ENCODE measurements at regions not wholly inside any gene's neighbourhood (a gene's known extent, or its start where the extent isn't known, plus 50 kb on each side); places are given as distances from the start of the nearest gene placed in this dataset.

- Histone ChIP-seq H3K27me3 (no peaks in the 10 kb centered on the region), H3K9me3 (no peaks in the 10 kb centered on the region), H3K36me3 (no peaks in the 10 kb centered on the region), H3K27ac (no peak overlapping the region), H3K4me1 (no peaks in the 10 kb centered on the region), H3K4me3 (no peak overlapping the region)
- DNase-seq (ENCODE audit: low spot score in 2 of 2), result no peak
- 54 to 75% methylated on average over 4 of the region's 4 CpGs for WGBS, 2 donors
- TF ChIP-seq POLR2A (IDR thresholded peaks at IDR 0.05), result no peak
- no peak for TF ChIP-seq CTCF (IDR thresholded peaks at IDR 0.05)
- no peak for TF ChIP-seq EP300 (IDR thresholded peaks at IDR 0.05)
Observed at GRCh38 chr20:12640251-12640650, 368.5 kb upstream of the SPTLC3 start.

GRCh38 chr20:12641619-12642018 is 367.2 kb upstream of the SPTLC3 start:
- no peak overlapping the region for H3K4me3 ChIP-seq
- no peak for TF ChIP-seq POLR2A (IDR thresholded peaks at IDR 0.05)
- no peak for TF ChIP-seq CTCF (IDR thresholded peaks at IDR 0.05)
- no peak for TF ChIP-seq EP300 (IDR thresholded peaks at IDR 0.05)
- no peaks in the 10 kb centered on the region for H3K27me3 ChIP-seq
- no peaks in the 10 kb centered on the region for H3K4me1 ChIP-seq
- H3K36me3 ChIP-seq, result no peaks in the 10 kb centered on the region
- DNase-seq (ENCODE audit: low spot score in 2 of 2), result no peak
- 51 to 74% methylated on average over 4 of the region's 4 CpGs for WGBS, 2 donors
- no peaks in the 10 kb centered on the region for H3K9me3 ChIP-seq
- no peak overlapping the region for H3K27ac ChIP-seq

GRCh38 chr20:12644461-12644860 is 364.3 kb upstream of the SPTLC3 start:
- H3K27ac ChIP-seq, result no peak overlapping the region
- H3K4me3 ChIP-seq, result no peak overlapping the region
- no peaks in the 10 kb centered on the region for H3K36me3 ChIP-seq
- TF ChIP-seq CTCF (IDR thresholded peaks at IDR 0.05) (no peak), EP300 (IDR thresholded peaks at IDR 0.05) (no peak), POLR2A (IDR thresholded peaks at IDR 0.05) (no peak)
- no peaks in the 10 kb centered on the region for H3K27me3 ChIP-seq
- no peaks in the 10 kb centered on the region for H3K9me3 ChIP-seq
- no peaks in the 10 kb centered on the region for H3K4me1 ChIP-seq
- no peak for DNase-seq (ENCODE audit: low spot score in 2 of 2)
- WGBS, 2 donors, result 86 to 93% methylated on average over 2 of the region's 2 CpGs

GRCh38 chr20:12649234-12649633 is 359.5 kb upstream of the SPTLC3 start:
- H3K27ac ChIP-seq, result no peak overlapping the region
- TF ChIP-seq EP300 (IDR thresholded peaks at IDR 0.05) (no peak), POLR2A (IDR thresholded peaks at IDR 0.05) (no peak), CTCF (IDR thresholded peaks at IDR 0.05) (no peak)
- H3K9me3 ChIP-seq, result no peaks in the 10 kb centered on the region
- H3K4me3 ChIP-seq, result no peak overlapping the region
- H3K36me3 ChIP-seq, result no peaks in the 10 kb centered on the region
- H3K27me3 ChIP-seq, result no peaks in the 10 kb centered on the region
- DNase-seq (ENCODE audit: low spot score in 2 of 2), result no peak
- no peaks in the 10 kb centered on the region for H3K4me1 ChIP-seq
- 74 to 78% methylated on average over 2 of the region's 2 CpGs for WGBS, 2 donors

GRCh38 chr20:12653642-12654041 is 355.1 kb upstream of the SPTLC3 start:
- Histone ChIP-seq H3K27ac (no peak overlapping the region), H3K9me3 (no peaks in the 10 kb centered on the region), H3K27me3 (no peaks in the 10 kb centered on the region), H3K4me3 (no peak overlapping the region), H3K36me3 (no peaks in the 10 kb centered on the region), H3K4me1 (no peaks in the 10 kb centered on the region)
- TF ChIP-seq POLR2A (IDR thresholded peaks at IDR 0.05) (no peak), CTCF (IDR thresholded peaks at IDR 0.05) (no peak), EP300 (IDR thresholded peaks at IDR 0.05) (no peak)
- DNase-seq (ENCODE audit: low spot score in 2 of 2), result no peak

Measured in tibial nerve (tissue), 4 donors.